ENCODE measurements at regions not wholly inside any gene's neighbourhood (a gene's known extent, or its start where the extent isn't known, plus 50 kb on each side); places are given as distances from the start of the nearest gene placed in this dataset.

GRCh38 chr1:209062081-209062620 lies 521.4 kb upstream of the CAMK1G start:
- DNase-seq (ENCODE audit: low read depth in 2 of 2) = no peak

- no peak for DNase-seq (ENCODE audit: low read depth in 2 of 2)
Observed at GRCh38 chr1:209062863-209063262, 520.7 kb upstream of the CAMK1G start.

DNA sequence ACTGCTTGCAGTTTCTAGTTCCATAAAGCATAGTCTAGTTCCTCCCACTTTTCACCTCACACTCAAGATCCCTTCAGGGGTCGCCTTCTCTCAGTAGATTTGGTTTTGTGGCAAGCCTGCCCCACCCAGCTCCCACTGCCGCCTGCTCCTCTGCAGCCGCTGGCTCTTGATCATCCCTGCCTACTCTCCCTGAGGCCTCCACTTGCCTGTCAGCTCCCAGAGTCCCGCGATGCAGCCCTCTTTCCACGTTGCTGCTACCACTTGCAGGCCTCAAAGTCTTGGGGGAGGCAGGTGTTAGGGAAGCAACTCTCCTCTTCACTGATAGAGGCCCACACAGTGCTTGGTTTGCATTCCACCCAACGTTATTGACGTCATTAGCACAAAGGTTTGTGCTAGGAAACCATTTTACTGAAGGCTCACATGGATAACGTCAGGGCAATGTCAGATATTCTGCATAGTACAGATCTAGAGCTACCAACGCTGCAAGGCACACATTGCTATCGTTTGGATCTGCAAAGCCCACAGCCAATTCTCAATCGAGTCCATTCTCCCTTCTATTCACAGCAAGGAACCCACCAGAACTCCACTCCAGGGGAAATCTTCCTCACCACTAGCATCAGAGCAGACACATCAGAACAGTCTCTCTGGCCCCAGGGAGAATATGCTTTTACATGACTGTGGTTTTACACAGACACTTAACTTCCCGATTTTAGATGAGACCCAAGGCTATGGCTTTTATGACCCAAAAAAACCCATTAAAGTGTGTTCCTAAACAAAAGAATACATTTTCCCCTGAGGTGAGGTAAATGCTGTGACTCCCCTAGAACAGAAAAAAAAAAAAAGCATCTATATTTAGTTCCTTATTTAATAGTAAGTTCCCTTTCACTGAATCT lies 519.5 kb upstream of the CAMK1G start:
- DNase-seq (ENCODE audit: low read depth in 2 of 2) = no peak

DNA sequence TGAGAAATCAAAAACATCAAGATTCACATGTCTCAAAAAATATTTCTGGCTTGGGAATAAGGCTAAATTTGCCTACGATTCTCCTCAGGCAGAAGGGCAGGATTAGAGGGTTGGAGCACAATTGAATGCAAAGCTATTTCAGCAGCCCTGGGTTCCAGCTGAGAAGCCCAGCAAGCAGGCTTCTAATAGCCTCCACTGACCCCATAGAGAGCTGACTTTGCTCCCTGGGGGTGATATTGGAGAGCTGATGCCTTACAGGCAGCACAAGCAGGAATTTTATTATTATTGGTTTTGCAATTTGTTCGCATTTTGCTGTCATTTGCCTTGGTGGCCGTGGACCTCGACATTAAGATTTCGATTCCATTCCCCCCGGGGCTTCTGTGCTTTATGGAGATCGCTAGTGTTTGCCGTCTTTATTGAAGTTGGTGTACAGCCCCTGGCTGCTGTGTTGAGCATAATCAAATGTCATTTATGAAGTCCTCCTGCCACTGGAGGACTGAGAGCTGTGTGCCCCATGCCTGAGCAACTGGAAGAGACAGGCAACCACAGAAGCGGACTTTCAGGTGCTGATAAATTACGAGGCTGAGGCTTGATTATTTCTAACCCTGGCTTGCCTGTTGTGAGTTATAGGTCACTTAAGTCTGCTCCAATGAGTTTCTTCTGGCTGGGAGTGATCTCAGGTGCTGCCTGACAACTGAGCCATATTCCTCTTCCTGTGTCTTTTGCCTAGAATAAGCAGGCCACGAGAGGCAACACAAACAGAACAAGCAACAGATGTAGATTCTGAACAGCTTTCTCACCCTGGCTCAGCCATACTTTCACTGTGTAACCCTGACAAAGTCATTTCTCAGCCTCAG lies 518.4 kb upstream of the CAMK1G start:
- no peak for DNase-seq (ENCODE audit: low read depth in 2 of 2)

GRCh38 chr1:209072481-209072880 lies 511.0 kb upstream of the CAMK1G start:
- no peak for DNase-seq (ENCODE audit: low read depth in 2 of 2)

GRCh38 chr1:209073879-209074278 lies 509.6 kb upstream of the CAMK1G start:
- no peak for DNase-seq (ENCODE audit: low read depth in 2 of 2)

- no peak for DNase-seq (ENCODE audit: low read depth in 2 of 2)
Observed at GRCh38 chr1:209074575-209075250, 508.8 kb upstream of the CAMK1G start.

DNA sequence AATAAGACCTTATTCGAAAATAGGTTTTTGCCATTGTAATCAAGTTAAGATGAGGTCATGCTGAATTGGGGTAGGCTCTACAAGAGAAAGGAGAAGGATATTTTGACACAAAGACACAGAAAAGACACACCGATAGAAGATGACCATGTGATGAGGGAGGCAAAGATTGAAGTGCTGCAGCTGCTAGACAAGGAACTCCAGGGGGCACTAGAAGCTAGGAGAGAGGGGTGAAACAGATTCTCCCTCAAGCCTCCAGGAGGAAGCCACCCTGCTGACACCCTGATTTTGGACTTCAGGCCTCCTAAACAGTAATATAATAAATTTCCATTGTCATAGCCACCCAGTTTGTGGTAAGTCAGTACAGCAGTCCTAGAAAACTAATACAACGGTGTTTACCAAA lies 506.8 kb upstream of the CAMK1G start:
- DNase-seq (ENCODE audit: low read depth in 2 of 2) = no peak

- no peak for DNase-seq (ENCODE audit: low read depth in 2 of 2)
Observed at GRCh38 chr1:209080170-209080781, 503.2 kb upstream of the CAMK1G start.

DNA sequence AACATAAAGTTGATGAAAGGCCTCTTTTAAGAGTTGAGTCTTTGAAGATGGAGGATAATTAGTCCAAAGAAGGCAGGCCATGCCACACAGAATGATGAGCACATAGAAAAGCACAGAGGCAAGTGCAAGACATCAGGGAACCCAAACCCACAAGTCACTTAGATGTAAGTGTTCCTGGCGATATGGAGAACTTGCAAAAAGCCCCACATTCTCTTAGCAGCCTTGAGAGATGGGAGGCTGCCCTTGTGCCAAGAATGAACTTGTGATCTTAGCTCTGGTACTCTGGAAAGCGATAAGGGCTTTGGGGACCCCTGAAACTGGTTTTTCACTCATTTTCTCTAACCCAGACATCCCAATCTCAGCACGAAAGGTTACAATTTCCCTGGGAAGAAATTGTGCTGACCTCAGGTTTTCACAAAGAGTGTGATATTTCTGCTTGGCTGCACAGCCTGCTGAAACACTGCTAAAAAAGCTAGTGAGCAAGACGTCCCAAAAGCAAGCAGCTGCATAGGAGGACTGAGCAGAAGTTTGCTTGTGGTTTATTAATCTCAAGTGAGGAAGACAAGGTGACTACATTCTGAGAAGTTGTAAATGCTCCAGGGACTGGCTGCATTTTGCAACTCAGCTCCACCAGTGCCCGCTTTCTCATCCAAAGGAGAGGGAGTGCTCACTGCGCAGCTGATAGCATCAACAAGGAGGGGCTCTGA lies 496.9 kb upstream of the CAMK1G start:
- DNase-seq (ENCODE audit: low read depth in 2 of 2) = no peak

DNA sequence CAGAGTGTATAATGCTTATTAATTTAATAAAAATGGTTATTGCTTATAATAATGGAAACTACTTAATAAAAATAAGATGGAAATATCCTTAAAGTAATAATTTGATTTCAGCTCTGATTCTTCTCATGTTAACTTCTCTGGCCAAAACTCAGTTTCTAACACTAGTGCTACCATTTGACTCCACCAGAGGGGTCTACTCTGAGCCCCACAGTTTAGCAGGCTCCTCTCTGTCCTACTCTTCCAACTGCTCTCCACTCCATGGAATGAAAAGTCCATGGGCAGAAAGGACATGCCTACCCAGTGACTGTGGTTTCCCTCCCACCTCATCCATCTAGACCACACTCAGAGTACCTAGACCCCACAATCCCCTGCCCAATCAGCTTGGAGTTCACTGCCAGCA lies 489.1 kb upstream of the CAMK1G start:
- no peak for DNase-seq (ENCODE audit: low read depth in 2 of 2)

- DNase-seq (ENCODE audit: low read depth in 2 of 2) = no peak
Observed at GRCh38 chr1:209095627-209096595, 487.6 kb upstream of the CAMK1G start.

- no peak for DNase-seq (ENCODE audit: low read depth in 2 of 2)
Observed at GRCh38 chr1:209100460-209100859, 483.1 kb upstream of the CAMK1G start.

- DNase-seq (ENCODE audit: low read depth in 2 of 2) = no peak
Observed at GRCh38 chr1:209101106-209101505, 482.4 kb upstream of the CAMK1G start.

DNA sequence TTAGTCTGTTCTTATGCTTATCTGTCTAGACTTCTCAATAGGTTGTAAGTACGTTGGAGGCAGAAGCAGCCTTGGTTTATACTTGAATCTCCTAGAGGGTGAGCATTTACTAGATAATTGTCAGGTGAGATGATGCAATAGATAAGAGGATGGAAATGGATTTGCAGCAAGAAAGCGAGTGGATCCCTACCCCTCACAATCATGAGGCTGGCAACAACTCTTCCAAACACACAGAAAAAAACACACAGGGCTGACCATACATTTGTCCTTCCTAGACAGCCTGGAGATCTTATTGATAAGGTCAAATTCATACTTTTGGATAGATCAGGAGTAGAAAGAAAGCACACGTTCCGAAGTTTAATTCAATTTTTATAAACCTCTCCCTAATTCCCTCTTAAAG lies 481.4 kb upstream of the CAMK1G start:
- DNase-seq (ENCODE audit: low read depth in 2 of 2) = no peak

- no peak for DNase-seq (ENCODE audit: low read depth in 2 of 2)
Observed at GRCh38 chr1:209102531-209102930, 481.0 kb upstream of the CAMK1G start.

GRCh38 chr1:209103092-209103491 lies 480.4 kb upstream of the CAMK1G start:
- DNase-seq (ENCODE audit: low read depth in 2 of 2) = no peak

DNA sequence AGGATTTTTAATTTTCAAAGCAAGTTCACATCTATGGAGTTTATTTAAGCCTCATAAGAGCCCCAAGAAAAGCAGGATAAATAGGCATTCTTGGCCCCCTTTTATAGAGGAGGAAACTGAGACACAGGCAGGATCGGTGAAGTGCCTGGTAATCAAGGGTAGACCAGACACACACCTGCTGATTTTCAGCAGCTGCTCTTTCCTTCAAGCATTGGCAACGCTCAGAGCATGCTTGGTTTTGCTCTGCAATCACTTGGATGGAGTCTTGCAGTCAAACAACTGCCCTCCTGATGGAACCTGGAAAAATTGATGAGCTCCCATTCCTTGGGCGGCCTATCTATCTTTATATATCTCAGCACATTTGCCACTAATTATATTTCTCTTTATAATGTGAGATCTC lies 478.9 kb upstream of the CAMK1G start:
- no peak for DNase-seq (ENCODE audit: low read depth in 2 of 2)

DNA sequence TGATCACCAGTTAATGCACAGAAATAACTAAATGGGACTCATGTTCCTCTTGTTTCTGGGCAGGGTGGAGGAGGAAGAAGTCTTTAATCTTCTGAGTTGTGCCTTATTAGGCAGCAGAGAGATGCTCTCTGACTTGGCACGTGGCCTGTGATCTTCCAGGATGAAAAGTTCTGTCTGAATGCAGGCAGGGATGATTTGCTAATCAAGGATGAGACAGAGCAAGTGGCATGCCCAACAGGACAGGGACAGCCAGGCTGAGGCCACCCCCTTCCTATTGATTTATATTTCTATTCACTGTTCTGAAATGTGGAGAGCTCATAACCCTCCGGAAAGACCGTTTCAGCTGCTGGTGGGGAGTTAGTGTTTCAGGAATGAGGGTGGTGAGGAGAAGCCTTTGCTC lies 477.8 kb upstream of the CAMK1G start:
- no peak for DNase-seq (ENCODE audit: low read depth in 2 of 2)

DNA sequence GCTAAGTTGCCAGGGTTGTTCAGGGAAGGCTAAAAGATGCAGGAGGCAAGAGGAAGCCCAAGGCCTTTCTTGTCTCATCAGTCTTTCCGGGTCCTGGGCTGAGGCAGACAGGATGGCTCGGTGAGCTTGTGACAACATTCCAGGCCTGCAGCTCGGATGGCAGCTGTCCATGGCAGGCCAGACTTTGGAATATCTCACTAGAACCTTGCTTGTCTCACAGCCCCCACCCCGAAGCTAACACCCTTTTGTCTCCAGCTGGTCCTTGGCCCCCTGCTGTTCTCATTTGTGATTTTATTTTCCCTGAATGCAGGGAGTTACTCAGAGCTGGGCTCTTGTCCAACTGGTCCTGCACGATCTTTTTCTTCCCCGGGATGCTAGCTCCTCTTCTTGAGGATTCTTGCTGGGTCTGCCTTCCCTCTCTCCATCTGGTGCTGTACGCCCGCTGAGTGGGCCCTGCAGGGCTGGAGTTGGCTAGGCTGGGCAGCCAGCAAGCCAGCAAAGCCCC lies 477.2 kb upstream of the CAMK1G start:
- no peak for DNase-seq (ENCODE audit: low read depth in 2 of 2)
